ENCODE measurements at regions not wholly inside any gene's neighbourhood (a gene's known extent, or its start where the extent isn't known, plus 50 kb on each side); places are given as distances from the start of the nearest gene placed in this dataset.
"Not testable (repeated sequence)": the region's sequence is repeated elsewhere in the genome, so short reads cannot be mapped to it uniquely, and the experiment has no call there.

GRCh38 chr9:61418174-61418573, 228.3 kb downstream of the SPATA31A7 start:
- TF ChIP-seq, protein P1, sequence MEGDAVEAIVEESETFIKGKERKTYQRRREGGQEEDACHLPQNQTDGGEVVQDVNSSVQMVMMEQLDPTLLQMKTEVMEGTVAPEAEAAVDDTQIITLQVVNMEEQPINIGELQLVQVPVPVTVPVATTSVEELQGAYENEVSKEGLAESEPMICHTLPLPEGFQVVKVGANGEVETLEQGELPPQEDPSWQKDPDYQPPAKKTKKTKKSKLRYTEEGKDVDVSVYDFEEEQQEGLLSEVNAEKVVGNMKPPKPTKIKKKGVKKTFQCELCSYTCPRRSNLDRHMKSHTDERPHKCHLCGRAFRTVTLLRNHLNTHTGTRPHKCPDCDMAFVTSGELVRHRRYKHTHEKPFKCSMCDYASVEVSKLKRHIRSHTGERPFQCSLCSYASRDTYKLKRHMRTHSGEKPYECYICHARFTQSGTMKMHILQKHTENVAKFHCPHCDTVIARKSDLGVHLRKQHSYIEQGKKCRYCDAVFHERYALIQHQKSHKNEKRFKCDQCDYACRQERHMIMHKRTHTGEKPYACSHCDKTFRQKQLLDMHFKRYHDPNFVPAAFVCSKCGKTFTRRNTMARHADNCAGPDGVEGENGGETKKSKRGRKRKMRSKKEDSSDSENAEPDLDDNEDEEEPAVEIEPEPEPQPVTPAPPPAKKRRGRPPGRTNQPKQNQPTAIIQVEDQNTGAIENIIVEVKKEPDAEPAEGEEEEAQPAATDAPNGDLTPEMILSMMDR (IDR thresholded peaks at IDR 0.05), result not testable (repeated sequence)
- not testable (repeated sequence) for TF ChIP-seq EZH2 (IDR thresholded peaks at IDR 0.05; ENCODE audit: borderline replicate concordance, insufficient read depth, low read depth, low read length, poor library complexity, severe bottlenecking)
